ENCODE measurements at regions not wholly inside any gene's neighbourhood (a gene's known extent, or its start where the extent isn't known, plus 50 kb on each side); places are given as distances from the start of the nearest gene placed in this dataset.
A peak's percentile ranks its signal among the peaks of the same experiment; 100 is the strongest.
"Not testable (repeated sequence)": the region's sequence is repeated elsewhere in the genome, so short reads cannot be mapped to it uniquely, and the experiment has no call there.

DNA sequence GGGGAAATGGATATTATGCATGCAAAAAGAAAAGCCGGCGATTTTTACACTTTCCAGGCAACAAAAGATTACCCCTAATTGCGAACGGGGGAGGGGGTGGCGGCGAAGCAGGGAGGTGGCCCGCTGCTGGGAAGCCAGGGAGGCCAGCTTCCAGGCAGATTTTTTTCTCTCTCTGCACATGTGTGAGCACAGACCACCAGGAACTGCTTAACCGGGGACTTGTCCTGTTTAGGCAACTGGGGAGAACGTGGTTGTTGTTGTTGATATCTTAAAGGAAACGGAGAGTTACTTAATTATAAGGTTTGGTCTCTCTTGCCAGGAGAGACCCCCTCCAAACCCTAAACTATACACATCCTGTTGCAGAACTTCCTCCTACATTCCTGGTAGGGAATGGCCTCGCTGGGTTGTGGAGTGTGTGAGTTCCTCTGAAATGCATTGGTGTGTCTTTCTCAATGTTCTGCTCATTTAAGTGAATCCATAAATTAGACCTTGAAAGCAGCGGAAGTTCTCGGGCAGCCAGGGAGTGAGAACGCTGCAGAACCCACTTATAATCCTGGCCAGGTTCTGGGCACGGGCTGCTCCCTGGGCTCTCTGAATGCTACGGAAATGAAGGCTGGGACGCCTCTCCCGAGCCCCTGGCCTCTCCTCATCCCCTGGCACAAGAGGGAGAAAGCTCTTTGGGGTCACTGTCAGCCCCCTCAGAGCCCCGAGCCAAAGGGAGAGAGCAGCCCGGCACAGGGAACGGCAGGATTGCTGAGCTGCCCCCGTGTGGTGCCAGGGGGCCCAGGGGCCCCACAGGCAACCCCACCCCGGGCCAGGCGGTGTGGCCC, 250.0 kb downstream of the FOXD2 start:
- Histone ChIP-seq H3K27me3 (peaks cover 22% of the 10 kb centered on the region), H3K36me3 (no peaks in the 10 kb centered on the region), H3K4me3 (no peak overlapping the region), H3K4me1 (peaks cover 4% of the 10 kb centered on the region), H3K27ac (no peak overlapping the region), H3K9me3 (no peaks in the 10 kb centered on the region)
- TF ChIP-seq POLR2AphosphoS5 (IDR thresholded peaks at IDR 0.05): no peak
- TF ChIP-seq EP300 (IDR thresholded peaks at IDR 0.05): no peak
- TF ChIP-seq CTCF (IDR thresholded peaks at IDR 0.05): no peak
- TF ChIP-seq POLR2A (IDR thresholded peaks at IDR 0.05): no peak
- DNase-seq (ENCODE audit: low spot score in 2 of 2): peak; percentile 31 to 71
- 59% methylated on average over 16 of the region's 24 CpGs for WGBS

- WGBS: 60% methylated on average over 19 of the region's 19 CpGs
- peak; percentile 29 to 76 for DNase-seq (ENCODE audit: low spot score in 2 of 2)
Measured at GRCh38 chr1:47688461-47689296, 250.8 kb downstream of the FOXD2 start.

DNA sequence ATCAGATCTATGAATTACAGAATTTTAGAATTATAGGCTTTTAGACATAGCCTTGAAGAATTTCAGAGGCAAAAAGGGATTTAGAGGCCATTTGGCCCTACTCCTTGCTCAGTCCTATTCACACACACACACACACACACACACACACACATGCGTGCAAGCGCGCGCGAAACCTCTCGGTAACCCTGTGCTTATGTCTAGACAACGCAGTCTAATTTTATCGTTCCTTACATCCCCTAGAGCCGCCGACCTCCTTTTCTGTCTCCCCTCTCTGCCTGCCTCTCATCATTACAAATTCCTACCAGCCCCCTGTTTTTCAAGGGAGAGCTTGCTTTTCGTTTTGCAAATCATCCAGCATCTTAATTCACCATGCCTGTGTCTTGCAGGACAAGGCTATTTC, 252.1 kb downstream of the FOXD2 start:
- Histone ChIP-seq H3K27me3 (peaks cover 29% of the 10 kb centered on the region), H3K36me3 (no peaks in the 10 kb centered on the region), H3K4me1 (peaks cover 4% of the 10 kb centered on the region), H3K9me3 (no peaks in the 10 kb centered on the region), H3K27ac (no peak overlapping the region), H3K4me3 (no peak overlapping the region)
- WGBS: 92% methylated on average over 11 of the region's 11 CpGs
- DNase-seq (ENCODE audit: low spot score in 2 of 2): peak; percentile 20 to 74
- TF ChIP-seq POLR2AphosphoS5 (IDR thresholded peaks at IDR 0.05) (no peak), EP300 (IDR thresholded peaks at IDR 0.05) (no peak), CTCF (IDR thresholded peaks at IDR 0.05) (no peak), POLR2A (IDR thresholded peaks at IDR 0.05) (no peak)

More at GRCh38 chr1:47688461-47689296, 250.8 kb downstream of the FOXD2 start:
- Histone ChIP-seq H3K27me3 (peaks cover 26% of the 10 kb centered on the region), H3K9me3 (no peaks in the 10 kb centered on the region), H3K4me1 (peaks cover 4% of the 10 kb centered on the region), H3K36me3 (no peaks in the 10 kb centered on the region), H3K27ac (no peak overlapping the region), H3K4me3 (no peak overlapping the region)
- no peak for TF ChIP-seq CTCF (IDR thresholded peaks at IDR 0.05)
- TF ChIP-seq EP300 (IDR thresholded peaks at IDR 0.05): no peak
- no peak for TF ChIP-seq POLR2A (IDR thresholded peaks at IDR 0.05)
- no peak for TF ChIP-seq POLR2AphosphoS5 (IDR thresholded peaks at IDR 0.05)

DNA sequence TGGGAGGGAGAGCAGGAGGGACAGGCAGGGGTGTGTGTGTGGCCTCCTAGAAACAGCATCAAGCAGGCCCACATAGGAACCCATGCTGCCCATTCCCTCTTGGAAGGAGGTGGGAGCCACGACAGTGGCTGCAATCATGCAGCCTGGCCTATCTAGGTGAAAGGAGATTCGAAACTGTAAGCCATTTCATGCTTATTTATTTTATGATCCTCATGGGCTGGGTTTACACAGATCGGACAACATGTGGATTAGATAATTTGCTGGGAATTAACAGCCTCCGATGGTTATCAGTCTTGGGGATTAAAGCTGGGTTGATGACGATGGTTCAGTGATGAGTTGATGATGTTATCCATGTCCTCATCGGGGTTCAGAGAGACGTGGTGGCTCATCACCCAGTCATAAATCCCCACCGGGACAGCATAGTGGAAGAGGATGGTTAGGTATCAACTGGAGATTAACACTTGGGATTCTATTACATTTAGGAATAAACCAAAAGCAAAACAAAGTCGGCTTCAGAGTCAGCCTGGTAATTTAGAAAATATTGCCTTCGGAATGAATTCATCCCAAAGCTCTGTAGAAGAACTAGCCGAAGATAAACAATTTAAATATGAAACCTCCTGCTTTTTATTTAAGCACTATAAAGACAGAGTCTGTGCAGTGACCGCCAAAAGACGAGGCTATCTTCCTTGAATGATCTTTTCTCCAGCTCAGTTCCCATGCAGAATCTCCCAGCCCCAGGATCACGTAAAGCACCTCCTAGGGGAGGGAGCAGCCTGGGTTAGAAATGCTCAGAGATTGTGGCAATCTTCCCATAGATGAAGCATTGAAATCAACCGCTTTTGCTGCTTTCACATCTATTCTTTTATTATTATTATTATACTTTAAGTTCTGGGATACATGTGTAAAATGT, 252.8 kb downstream of the FOXD2 start:
- peaks cover 2% of the 10 kb centered on the region for H3K4me1 ChIP-seq
- no peak for TF ChIP-seq CTCF (IDR thresholded peaks at IDR 0.05)
- TF ChIP-seq EP300 (IDR thresholded peaks at IDR 0.05): no peak
- no peak for TF ChIP-seq POLR2AphosphoS5 (IDR thresholded peaks at IDR 0.05)
- no peak for TF ChIP-seq POLR2A (IDR thresholded peaks at IDR 0.05)
- no peak overlapping the region for H3K4me3 ChIP-seq
- peak; percentile 2 to 56 for DNase-seq (ENCODE audit: low spot score in 2 of 2)
- H3K36me3 ChIP-seq: no peaks in the 10 kb centered on the region
- WGBS: 80% methylated on average over 15 of the region's 15 CpGs
- H3K9me3 ChIP-seq: no peaks in the 10 kb centered on the region
- no peak overlapping the region for H3K27ac ChIP-seq
- H3K27me3 ChIP-seq: peaks cover 29% of the 10 kb centered on the region

DNA sequence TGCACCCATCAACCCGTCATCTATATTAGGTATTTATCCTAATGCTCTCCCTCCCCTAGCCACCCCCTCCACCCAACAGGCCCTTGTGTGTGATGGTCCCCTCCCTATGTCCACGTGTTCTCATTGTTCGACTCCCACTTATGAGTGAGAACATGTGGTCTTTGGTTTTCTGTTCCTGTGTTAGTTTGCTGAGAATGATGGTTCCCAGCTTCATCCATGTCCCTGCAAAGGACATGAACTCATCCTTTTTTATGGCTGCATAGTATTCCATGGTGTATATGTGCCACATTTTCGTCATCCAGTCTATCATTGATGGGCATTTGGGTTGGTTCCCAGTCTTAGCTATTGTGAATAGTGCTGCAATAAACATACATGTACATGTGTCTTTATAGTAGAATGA, 253.4 kb downstream of the FOXD2 start:
- DNase-seq (ENCODE audit: low spot score in 2 of 2): peak; percentile 24 to 35

More for the DNA sequence above, 253.4 kb downstream of the FOXD2 start:
- H3K27ac ChIP-seq, H3K4me3 ChIP-seq, H3K9me3 ChIP-seq, H3K4me1 ChIP-seq, H3K36me3 ChIP-seq: not testable (repeated sequence)
- peaks cover 29% of the 10 kb centered on the region for H3K27me3 ChIP-seq
- 91% methylated on average over 4 of the region's 4 CpGs for WGBS

Measured in suprapubic skin (tissue), 4 donors.